GM13976 (cell line): ENCODE measurements at regions not wholly inside any gene's neighbourhood (a gene's known extent, or its start where the extent isn't known, plus 50 kb on each side); places are given as distances from the start of the nearest gene placed in this dataset.

Experiments
- DNase-seq: peaks from one replicate; pipeline ENCODE4 v3.0.0; 2012; ENCODE audit warnings: low spot score
- in situ Hi-C: fragments of 300-500 bp; cut with MboI; formaldehyde crosslinking; loops from one replicate; pipeline ENCODE4 v1.12.0; 2022; ENCODE audit warnings: low sequenced_read_pairs, mixed read lengths, inconsistent platforms; ENCODE audit not compliant: unreplicated experiment
- TF ChIP-seq, protein P1 (sequence below): IDR thresholded peaks from 2 replicates; pipeline ENCODE4 v1.5.1; 2012; ENCODE audit warnings: borderline replicate concordance, mild to moderate bottlenecking; ENCODE audit not compliant: insufficient read depth; ENCODE audit errors: extremely low read depth, missing control alignments, control extremely low read depth

DNA sequence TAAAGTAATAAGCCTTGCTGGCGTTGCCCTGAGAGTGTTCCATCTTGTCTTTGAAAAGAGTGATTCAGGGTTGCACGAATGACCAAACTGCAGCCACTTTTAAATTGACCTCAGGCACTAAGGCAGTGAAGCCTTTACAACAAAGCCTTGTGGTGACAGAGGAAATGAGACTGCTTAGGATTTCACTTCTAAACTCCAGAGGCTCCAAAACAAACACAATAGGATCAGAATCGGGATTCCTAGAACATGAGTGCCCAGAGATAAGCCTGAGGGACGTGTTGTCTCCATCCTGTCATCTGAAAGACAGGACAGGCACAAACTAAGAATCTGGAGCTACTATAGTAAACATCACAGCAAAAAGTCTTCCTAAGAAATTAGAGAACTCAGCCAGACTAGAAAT is 405.2 kb downstream of the PPARGC1A start:
- TF ChIP-seq, protein P1, sequence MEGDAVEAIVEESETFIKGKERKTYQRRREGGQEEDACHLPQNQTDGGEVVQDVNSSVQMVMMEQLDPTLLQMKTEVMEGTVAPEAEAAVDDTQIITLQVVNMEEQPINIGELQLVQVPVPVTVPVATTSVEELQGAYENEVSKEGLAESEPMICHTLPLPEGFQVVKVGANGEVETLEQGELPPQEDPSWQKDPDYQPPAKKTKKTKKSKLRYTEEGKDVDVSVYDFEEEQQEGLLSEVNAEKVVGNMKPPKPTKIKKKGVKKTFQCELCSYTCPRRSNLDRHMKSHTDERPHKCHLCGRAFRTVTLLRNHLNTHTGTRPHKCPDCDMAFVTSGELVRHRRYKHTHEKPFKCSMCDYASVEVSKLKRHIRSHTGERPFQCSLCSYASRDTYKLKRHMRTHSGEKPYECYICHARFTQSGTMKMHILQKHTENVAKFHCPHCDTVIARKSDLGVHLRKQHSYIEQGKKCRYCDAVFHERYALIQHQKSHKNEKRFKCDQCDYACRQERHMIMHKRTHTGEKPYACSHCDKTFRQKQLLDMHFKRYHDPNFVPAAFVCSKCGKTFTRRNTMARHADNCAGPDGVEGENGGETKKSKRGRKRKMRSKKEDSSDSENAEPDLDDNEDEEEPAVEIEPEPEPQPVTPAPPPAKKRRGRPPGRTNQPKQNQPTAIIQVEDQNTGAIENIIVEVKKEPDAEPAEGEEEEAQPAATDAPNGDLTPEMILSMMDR: no peak
- DNase-seq: no peak
- in situ Hi-C loops: no loop called here

DNA sequence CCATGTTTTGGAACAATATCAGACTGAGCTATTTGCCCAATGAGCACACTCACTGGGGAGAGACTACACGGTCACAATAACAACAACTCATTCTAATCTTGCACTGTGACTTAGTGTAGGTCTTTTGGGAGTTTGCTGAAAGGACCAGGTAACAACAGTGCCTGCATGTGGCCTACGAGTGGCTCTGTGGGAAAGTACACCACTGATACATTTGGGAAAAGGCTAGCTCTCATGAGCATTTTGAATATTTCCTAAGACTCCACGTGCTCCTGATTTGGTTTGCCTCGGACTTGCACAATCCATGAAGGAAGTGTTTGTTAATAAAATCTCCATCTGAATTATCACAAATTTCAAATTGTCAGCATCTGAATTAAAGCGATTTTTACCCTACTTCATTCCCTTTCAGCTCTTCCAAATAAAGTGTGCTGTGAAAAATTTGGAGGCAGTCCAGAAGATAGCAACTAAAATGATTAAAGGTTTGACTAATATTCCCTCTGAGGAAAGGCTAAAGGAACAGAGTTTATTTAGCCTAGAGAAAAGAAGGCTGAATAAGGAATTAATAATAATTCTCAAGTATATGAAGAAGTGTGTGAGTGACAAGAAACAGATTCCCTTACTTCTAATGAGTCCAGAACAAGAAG is 406.4 kb downstream of the PPARGC1A start:
- TF ChIP-seq, protein P1: no peak
- in situ Hi-C loops: no loop called here
- DNase-seq: no peak

DNA sequence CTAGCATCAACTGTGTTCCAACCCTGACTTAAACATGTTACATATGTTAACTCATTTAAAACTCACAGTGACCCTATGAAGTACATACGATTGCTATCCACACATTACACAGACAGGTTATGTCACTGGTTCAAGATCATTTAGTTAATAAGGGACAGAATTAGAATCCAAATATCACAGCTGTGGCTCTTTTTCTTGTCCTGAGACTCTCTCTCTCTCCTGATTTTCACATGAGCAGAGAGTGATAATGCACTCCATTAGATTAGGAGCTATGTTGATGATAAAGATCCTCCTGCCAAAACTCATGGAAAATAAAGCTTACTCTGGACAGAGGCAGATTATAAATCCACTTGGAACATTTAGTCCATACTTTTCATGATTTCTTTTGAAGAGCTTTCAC is 408.3 kb downstream of the PPARGC1A start:
- TF ChIP-seq, protein P1: no peak
- in situ Hi-C loops: no loop called here
- no peak for DNase-seq

DNA sequence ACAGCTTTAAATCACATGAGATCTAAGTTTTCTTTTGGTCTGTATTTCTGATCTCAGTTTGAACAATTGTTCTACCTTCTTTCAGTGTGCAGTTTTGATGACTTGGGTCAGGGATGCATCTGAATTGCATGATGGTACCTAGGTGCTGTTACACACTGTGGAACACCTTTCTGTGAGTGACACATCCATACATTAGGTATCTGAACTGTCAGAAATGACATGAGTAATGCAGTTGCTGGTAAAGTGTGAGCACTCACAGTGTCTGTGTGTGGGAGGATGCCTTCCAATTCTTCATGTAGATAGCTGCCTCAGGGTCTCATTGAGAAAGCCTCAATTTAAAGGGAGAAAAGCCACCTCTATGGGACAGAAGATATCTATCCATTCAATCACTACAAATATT is 411.9 kb downstream of the PPARGC1A start:
- TF ChIP-seq, protein P1: no peak
- no peak for DNase-seq
- in situ Hi-C loops: no loop called here

DNA sequence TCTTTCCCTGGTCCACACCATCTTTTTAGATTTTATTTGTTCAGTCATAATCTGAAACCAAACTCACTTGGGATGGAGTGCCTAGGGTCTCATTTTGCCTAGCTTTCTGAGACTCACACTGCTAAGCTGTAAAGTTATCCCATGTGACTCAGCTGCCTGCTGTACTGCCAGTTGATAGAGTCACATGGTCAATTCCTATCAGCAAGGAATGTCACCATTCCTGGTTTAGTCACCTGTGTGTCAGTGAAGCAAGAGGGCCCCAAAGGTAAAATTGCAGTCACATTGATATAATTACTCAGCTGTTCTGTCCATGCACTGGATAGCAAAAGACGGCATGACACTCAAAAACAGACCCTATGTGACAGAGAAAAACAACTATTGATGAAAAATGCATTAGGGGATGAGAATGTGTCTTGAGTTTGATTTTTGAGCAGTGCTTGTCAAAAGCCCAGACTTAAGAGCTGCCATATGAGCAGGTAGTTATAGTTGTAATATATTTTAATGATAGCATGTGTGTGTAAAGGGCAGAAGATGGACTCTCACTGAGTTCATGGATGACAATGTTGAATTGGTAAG is 413.2 kb downstream of the PPARGC1A start:
- in situ Hi-C loops: no loop called here
- no peak for DNase-seq
- TF ChIP-seq, protein P1: no peak

DNA sequence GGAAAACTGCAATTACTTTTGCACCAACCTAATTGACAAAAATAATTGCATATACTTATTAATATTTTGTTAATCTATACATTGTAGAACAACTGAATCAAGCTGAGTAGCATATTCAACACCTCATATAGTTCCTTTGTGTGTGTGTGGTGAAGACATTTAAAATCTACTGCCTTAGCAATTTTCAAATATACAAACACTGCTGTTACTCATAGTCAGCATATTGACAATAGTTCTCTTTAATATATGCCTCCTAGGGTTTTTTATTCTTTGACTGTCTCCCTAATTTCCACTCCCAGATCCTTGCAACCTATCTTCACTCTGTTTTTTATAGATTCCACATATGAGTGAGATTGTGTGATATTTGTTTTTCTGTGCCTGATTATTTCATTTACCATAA is 426.8 kb downstream of the PPARGC1A start:
- TF ChIP-seq, protein P1: no peak
- in situ Hi-C loops: no loop called here
- DNase-seq: no peak
